T-helper 1 cell (primary cell): ENCODE measurements at regions not wholly inside any gene's neighbourhood (a gene's known extent, or its start where the extent isn't known, plus 50 kb on each side); places are given as distances from the start of the nearest gene placed in this dataset.

ENCODE experiments used
- DNase-seq, 5 donors: peaks; one replicate each; pipeline ENCODE4 v3.0.0-alpha.2; 2012 to 2020

DNA sequence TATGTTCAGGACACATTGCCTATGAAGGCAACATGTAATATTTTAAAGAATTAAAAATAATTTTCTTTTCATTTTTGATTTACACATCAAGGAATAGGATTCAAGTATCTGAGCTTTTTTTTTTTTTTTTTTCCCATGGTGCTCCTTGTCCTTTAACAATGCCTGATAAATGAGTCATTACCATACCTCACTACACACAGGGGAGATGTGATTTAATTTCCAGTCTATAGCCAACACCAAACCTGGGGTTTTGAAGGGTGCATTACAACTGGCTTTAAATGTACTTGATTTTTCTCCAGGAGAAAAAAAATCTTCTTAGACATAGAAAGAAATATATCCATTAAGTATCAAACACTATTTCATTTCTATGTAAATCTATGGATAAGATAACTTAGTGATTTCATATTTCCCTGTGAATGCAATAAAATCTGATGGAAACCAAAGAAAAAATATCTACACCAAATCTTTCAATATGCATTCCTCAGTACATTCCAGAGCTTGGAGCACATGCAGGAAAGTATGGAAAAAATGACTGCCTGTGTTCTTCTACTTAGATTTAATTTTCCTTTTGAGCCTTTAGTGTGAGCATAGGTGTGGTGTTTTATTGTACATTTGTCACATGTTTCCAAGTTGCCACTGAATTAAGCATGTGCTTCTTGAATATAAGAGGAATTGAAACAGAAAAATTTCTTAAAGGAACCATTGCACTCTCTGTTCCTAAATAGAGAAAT is 204.8 kb upstream of the MEOX2 start:
- DNase-seq: no peak

DNA sequence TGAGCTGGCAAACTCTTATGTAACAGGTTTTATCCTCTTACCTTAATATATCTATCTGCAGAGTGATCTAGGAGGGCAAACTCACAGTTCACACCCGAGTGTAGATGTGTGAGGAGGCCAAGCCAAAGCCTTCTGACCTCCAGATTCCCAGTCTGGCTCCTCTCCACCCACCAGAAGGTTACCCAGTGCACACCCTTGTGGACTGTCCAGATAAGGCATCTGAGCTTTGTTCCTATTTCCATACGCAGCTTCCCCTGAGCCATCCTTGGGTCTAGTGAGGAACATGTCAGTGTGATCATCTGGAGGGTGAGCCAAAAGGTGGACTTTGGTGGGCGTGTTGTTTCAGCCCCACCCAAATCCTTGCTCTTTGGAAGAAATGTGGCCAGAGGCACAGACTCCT is 203.0 kb upstream of the MEOX2 start:
- no peak for DNase-seq

DNA sequence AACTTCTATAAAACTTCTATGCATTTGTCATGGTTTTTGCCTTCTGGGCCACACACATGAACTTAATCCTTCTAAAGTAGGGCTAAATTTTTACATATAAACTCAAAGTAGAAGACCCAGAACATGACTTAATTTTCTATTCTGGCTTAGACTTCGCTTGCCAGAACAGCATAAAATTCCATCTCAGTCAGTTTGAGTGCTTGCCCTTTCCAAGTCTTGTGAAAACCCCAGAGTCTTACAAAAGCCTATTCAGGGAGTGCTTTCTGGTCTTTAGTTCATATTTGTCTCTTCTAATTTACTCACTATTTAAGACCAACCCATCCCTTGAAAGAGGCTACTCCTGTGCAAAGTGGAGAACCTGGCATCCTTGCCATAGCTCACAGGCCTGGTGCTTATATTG is 201.6 kb upstream of the MEOX2 start:
- DNase-seq: no peak

DNA sequence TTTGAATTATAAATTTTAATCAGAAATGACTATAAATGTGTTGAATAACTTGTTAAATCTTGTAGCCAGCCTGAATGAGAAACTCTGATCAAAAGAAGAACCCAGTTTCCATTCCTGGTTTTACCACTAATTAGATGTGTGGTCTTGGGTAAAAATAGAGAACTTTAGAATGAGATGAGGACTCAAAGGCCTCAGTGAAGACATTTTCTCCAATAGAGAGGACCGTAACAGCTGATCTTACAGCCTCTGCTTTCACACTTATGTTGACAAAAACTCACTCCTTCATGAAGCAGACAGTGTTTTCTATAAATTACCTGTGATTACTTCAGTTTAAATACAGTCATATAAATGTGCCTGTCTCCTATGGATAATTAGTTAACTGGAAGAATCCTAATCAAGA is 200.1 kb upstream of the MEOX2 start:
- no peak for DNase-seq

GRCh38 chr7:15885678-15886077 is 199.2 kb upstream of the MEOX2 start:
- no peak for DNase-seq

GRCh38 chr7:15874774-15875173 is 188.3 kb upstream of the MEOX2 start:
- no peak for DNase-seq

DNA sequence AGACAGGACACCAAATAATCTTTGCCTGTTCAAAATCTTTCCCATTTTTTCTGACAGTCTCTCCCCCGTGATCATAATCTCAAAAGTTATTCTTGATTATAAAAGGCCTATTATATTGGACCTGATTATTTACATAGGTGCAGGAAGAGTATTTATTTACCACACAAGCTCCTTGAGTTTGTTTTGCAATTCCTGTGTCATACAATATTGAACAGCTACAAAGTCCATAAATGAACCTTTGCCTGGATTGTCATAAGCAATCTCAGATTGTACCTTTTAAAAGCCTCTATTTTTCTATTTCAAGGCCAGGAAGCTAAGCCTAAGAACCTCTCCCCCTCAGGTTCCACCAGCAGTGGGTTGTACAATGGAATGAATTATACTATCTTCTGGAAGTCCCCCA is 183.9 kb upstream of the MEOX2 start:
- DNase-seq: no peak

- no peak for DNase-seq
Observed at GRCh38 chr7:15867441-15867840, 181.0 kb upstream of the MEOX2 start.

GRCh38 chr7:15866753-15867152 is 180.3 kb upstream of the MEOX2 start:
- no peak for DNase-seq

- no peak for DNase-seq
Observed at GRCh38 chr7:15864626-15864991, 178.1 kb upstream of the MEOX2 start.

DNA sequence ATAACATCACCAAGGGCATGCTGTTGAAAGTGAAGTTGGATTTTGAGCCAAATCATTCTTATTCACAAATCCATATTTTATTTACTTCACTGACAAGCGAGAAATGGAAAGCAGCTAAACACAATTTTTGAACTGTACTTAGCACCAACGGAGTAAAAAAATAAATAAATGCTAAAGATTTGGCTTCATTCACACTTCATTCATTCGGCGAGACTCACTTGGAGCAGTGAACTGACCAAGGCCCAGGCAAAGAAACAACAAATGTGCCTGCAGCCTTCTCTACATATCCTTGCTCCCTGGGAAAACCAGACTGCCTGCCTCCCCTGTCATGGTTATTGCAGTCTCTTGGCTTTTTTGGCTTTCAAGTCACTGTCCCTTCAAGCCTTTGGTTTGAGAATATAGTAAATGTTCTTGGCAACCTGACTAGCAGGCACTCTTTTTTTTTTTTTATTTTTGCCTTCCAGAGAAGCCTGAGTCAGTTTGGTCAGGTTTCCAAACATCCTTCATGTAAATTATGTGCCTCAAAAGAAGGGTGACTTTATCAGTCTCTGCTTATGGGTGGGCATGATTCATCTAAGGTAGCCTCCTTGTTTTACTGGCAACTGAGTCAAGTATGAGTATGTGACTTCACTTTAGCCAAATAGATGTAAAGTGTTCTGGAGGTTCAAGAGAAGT is 177.6 kb upstream of the MEOX2 start:
- no peak for DNase-seq

- no peak for DNase-seq
Observed at GRCh38 chr7:15862781-15863165, 176.3 kb upstream of the MEOX2 start.

GRCh38 chr7:15862016-15862780 is 175.7 kb upstream of the MEOX2 start:
- DNase-seq: no peak

DNA sequence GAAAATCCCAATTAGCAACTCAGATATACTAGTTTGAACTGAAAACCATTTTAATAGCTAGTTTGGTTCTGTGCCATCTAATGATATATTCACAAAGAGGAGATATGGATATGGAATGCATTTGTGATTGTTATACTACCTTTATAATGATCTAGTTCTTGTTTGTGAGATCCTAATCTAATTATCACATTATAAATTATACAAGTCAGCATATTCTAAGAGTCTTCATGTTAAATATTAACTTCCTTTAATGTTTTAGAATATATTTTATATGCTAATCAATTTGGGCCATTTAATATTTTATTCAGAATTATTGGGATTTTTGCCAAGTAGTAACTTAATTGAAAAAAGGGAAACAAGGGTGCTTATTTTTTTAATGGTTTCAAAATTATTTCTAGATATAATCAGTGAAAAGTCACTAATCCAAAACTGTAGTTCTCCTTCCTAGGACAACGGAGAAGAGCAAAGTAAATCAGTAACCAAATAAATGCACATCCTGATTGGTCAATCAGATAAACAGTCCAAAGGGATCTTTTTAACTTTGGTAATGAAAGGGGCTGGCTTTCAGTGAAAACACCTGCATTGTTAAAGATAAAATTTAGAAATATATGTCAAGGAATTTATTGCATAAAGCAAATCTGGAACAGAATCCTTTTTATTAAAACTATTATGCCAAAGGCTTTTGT is 173.9 kb upstream of the MEOX2 start:
- no peak for DNase-seq

GRCh38 chr7:15857026-15857425 is 170.5 kb upstream of the MEOX2 start:
- DNase-seq: no peak

- DNase-seq: no peak
Observed at GRCh38 chr7:15856311-15856710, 169.8 kb upstream of the MEOX2 start.

DNA sequence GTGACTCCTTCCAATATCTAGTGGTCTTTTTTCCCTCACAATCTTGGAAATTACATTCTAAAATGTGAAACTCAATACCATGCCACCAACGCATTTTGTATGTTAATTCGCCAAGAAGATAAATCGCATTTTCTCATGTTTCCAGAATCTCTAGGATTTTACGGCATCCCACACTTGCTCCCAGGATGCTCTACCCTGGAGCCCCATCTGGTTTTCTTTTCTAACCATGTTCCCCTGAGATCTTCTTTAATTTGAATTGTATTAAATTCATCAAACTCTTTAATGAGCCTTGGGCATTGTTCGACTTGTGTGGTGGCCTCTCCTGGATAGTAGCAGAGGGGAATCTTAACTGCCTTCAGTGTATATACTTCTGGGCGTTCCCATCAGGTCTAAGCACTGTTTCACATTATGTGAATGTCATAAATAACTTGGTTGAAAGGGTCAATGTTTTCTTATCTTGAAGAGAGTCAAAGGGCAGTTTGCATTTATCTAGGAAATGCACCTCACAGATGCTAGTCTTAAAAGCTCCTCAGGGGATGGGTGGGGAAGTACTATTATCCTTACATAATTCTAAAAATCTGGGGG is 169.1 kb upstream of the MEOX2 start:
- no peak for DNase-seq

DNA sequence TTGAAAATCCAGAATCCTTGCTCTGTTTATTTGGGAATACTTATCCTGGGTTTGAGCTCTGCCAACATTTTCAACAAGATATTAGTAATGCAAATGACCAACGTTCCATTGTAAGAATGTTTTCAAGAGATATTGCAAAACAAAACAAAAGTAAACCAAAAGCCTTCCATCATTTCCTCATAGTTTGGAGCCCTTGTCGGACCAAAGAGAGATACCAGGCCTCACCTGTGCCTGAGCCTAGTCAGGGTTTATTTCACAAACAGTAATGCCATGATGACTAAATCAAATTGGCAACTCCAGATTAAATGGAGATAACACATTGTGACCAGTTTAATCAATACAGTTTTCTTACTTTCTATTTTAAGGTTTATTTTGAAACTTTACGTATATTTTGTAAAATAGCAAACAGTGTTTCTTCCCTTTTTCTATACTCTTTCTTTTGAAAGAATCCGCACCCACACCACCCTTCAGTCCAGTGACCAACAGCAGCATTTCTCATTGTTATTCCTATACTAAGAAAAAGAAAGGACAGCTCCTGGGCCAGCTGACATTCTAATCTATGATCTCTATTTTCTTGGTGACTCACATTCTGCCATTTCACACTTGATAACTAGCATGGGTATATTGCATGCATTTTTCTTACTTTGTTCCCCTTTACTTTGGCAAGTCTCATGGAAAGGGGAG is 168.5 kb upstream of the MEOX2 start:
- no peak for DNase-seq

DNA sequence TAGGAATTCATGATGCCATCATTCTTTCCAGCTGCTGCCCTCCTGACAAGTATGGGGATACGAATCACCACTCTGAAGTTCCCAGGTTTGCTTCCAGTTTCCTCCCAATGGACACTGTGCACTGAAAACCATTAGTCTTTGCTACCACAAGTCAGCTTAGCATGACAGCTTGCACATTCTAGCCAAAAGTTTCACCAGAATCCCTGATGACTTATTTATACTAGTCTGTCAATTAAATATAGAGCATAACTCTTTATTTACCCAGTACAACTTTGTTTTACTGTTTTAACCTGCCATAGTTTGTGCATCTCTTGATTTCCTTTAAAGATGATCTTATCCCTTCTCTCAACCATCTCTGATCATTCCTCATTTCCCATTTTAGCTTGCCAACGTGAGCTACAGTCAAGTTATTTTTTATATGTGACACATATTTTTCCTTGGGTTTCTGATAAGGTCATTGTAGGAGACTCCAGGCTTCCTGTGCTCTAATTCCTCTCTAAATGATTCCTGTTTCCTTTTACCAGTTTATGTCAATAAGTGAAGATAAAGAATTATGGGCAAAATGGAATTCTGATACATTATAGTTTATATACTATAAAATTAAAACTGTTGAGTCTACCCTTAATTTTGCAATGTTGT is 167.5 kb upstream of the MEOX2 start:
- DNase-seq: no peak

DNA sequence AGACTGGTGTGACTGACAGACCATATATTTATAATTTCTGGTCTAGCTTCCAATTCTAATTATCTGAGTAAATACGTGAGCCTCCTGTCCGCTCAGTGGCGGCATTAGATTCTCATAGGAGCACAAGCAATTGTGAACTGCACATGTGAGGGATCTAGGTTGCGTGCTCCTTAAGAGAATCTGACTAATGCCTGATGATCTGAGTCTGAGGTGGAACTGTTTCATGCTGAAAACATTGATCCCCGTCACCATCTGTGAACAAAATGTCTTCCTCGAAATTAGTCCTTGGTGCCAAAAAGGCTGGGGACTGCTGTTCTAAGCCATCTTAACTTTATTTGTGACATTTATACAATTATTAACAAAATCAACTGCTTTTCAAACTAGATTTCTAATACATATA is 164.7 kb upstream of the MEOX2 start:
- no peak for DNase-seq

DNA sequence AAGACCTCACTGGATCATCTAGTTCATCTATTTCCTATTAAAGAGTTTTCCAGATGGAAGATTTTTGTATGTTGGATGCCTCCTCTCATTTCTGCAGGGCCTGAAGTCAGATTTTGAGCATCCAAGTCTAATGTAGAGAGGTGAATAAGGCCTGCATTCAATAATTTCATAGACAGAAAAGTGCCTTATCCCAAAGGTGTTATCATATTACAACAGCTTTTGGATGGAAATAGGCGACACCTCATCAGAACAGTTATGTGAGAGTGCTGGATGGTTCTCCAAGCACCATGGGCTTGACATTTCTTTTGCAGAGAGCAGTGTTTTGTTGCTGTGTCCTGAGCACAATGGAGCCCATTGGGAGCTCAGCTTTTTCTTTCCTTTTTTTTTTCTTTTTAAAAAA is 162.4 kb upstream of the MEOX2 start:
- DNase-seq: no peak

DNA sequence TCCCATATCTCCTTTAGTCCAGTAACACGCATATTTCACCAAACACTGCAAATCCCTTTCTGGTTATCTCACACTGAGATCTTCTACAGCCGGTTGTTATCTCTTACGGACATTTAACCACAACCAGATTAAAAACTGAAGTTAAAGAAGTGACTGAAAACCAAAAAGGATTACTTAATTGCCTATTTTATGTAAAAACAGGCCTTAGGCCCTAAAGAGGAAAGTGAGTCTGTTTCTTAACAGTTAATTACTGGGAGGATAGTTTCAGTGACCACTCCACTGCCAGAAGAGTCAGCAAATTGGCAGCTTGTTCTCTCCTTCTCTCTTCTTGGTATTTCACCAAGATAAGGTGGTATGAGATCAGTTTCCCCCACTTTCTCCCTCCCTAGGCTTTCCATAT is 161.9 kb upstream of the MEOX2 start:
- DNase-seq: no peak
